GM23248 (cell line): ENCODE measurements at regions not wholly inside any gene's neighbourhood (a gene's known extent, or its start where the extent isn't known, plus 50 kb on each side); places are given as distances from the start of the nearest gene placed in this dataset.

Experiments
- EZH2 ChIP-seq: fragments of 200-600 bp; sonication (generic); IDR thresholded peaks from 2 replicates; pipeline ENCODE4 v1.6.1; 2018; ENCODE audit warnings: antibody characterized with exemption, mild to moderate bottlenecking; ENCODE audit not compliant: insufficient read depth, poor library complexity, severe bottlenecking
- EZH2phosphoT487 ChIP-seq: fragments of 200-600 bp; sonication (generic); IDR thresholded peaks from 2 replicates; pipeline ENCODE4 v1.6.1; 2018; ENCODE audit warnings: antibody characterized with exemption, moderate library complexity, mild to moderate bottlenecking, low read depth; ENCODE audit not compliant: insufficient read depth

- TF ChIP-seq EZH2 (no peak), EZH2phosphoT487 (no peak)
These were observed 837.9 kb upstream of the LCORL start for GRCh38 chr4:18859468-18859867.
